ENCODE measurements at regions not wholly inside any gene's neighbourhood (a gene's known extent, or its start where the extent isn't known, plus 50 kb on each side); places are given as distances from the start of the nearest gene placed in this dataset.

- no peak for TF ChIP-seq EZH2 (IDR thresholded peaks at IDR 0.05; ENCODE audit: borderline replicate concordance, low read depth, low read length, severe bottlenecking)
- TF ChIP-seq CTCF (IDR thresholded peaks at IDR 0.05; ENCODE audit: borderline replicate concordance, extremely low read depth, low read length, poor library complexity, severe bottlenecking), result no peak
- no peaks in the 10 kb centered on the region for H3K79me2 ChIP-seq (ENCODE audit: insufficient read depth, low read length)
- H3K36me3 ChIP-seq (ENCODE audit: insufficient read depth, low read length), result no peaks in the 10 kb centered on the region
- no peak for ATAC-seq (ENCODE audit: insufficient read depth, low read depth)
- no peak overlapping the region for H2AFZ ChIP-seq (ENCODE audit: low read depth, low read length)
- peaks cover 7% of the 10 kb centered on the region for H3K9me3 ChIP-seq (ENCODE audit: insufficient read depth, low read length, severe bottlenecking)
- no peak overlapping the region for H3K27ac ChIP-seq (ENCODE audit: low read length)
- no peak overlapping the region for H3K4me2 ChIP-seq (ENCODE audit: insufficient read depth, low read length)
- H3K9ac ChIP-seq (ENCODE audit: low read depth, low read length), result no peak overlapping the region
- no peak overlapping the region for H3K4me3 ChIP-seq (ENCODE audit: low read depth in 1 of 2, low read length in 2 of 2)
- DNase-seq, result no peak
- no peaks in the 10 kb centered on the region for H3K4me1 ChIP-seq (ENCODE audit: insufficient read depth, low read length)
- H4K20me1 ChIP-seq (ENCODE audit: insufficient read depth, low read length), result no peaks in the 10 kb centered on the region
- peaks cover 3% of the 10 kb centered on the region for H3K27me3 ChIP-seq (ENCODE audit: insufficient read depth, low read length, poor library complexity)
Measured at GRCh38 chr3:70870576-70870975, 558.1 kb upstream of the MDFIC2 start.

GRCh38 chr3:70868561-70868960 lies 556.1 kb upstream of the MDFIC2 start:
- DNase-seq (no peak), ATAC-seq (ENCODE audit: insufficient read depth, low read depth) (no peak)
- TF ChIP-seq EZH2 (IDR thresholded peaks at IDR 0.05; ENCODE audit: borderline replicate concordance, low read depth, low read length, severe bottlenecking) (no peak), CTCF (IDR thresholded peaks at IDR 0.05; ENCODE audit: borderline replicate concordance, extremely low read depth, low read length, poor library complexity, severe bottlenecking) (no peak)
- H3K9me3 ChIP-seq (ENCODE audit: insufficient read depth, low read length, severe bottlenecking), result peaks cover 7% of the 10 kb centered on the region
- no peak overlapping the region for H3K9ac ChIP-seq (ENCODE audit: low read depth, low read length)
- no peak overlapping the region for H2AFZ ChIP-seq (ENCODE audit: low read depth, low read length)
- H3K4me1 ChIP-seq (ENCODE audit: insufficient read depth, low read length), result no peaks in the 10 kb centered on the region
- H3K36me3 ChIP-seq (ENCODE audit: insufficient read depth, low read length), result no peaks in the 10 kb centered on the region
- no peak overlapping the region for H3K4me2 ChIP-seq (ENCODE audit: insufficient read depth, low read length)
- no peaks in the 10 kb centered on the region for H3K27me3 ChIP-seq (ENCODE audit: insufficient read depth, low read length, poor library complexity)
- H3K79me2 ChIP-seq (ENCODE audit: insufficient read depth, low read length), result no peaks in the 10 kb centered on the region
- H3K4me3 ChIP-seq (ENCODE audit: low read depth in 1 of 2, low read length in 2 of 2), result no peak overlapping the region
- H4K20me1 ChIP-seq (ENCODE audit: insufficient read depth, low read length), result no peaks in the 10 kb centered on the region
- H3K27ac ChIP-seq (ENCODE audit: low read length), result no peak overlapping the region

- TF ChIP-seq CTCF (IDR thresholded peaks at IDR 0.05; ENCODE audit: borderline replicate concordance, extremely low read depth, low read length, poor library complexity, severe bottlenecking) (no peak), EZH2 (IDR thresholded peaks at IDR 0.05; ENCODE audit: borderline replicate concordance, low read depth, low read length, severe bottlenecking) (no peak)
- no peaks in the 10 kb centered on the region for H3K9me3 ChIP-seq (ENCODE audit: insufficient read depth, low read length, severe bottlenecking)
- no peaks in the 10 kb centered on the region for H4K20me1 ChIP-seq (ENCODE audit: insufficient read depth, low read length)
- no peak overlapping the region for H2AFZ ChIP-seq (ENCODE audit: low read depth, low read length)
- H3K4me2 ChIP-seq (ENCODE audit: insufficient read depth, low read length), result no peak overlapping the region
- no peaks in the 10 kb centered on the region for H3K4me1 ChIP-seq (ENCODE audit: insufficient read depth, low read length)
- no peaks in the 10 kb centered on the region for H3K79me2 ChIP-seq (ENCODE audit: insufficient read depth, low read length)
- no peak for DNase-seq
- H3K27ac ChIP-seq (ENCODE audit: low read length), result no peak overlapping the region
- no peaks in the 10 kb centered on the region for H3K27me3 ChIP-seq (ENCODE audit: insufficient read depth, low read length, poor library complexity)
- no peaks in the 10 kb centered on the region for H3K36me3 ChIP-seq (ENCODE audit: insufficient read depth, low read length)
- no peak for ATAC-seq (ENCODE audit: insufficient read depth, low read depth)
- no peak overlapping the region for H3K9ac ChIP-seq (ENCODE audit: low read depth, low read length)
- H3K4me3 ChIP-seq (ENCODE audit: low read depth in 1 of 2, low read length in 2 of 2), result no peak overlapping the region
Measured at GRCh38 chr3:70863049-70863448, 550.6 kb upstream of the MDFIC2 start.

- Histone ChIP-seq H3K9ac (ENCODE audit: low read depth, low read length) (no peak overlapping the region), H3K36me3 (ENCODE audit: insufficient read depth, low read length) (no peaks in the 10 kb centered on the region), H2AFZ (ENCODE audit: low read depth, low read length) (no peak overlapping the region)
Measured at GRCh38 chr3:70861855-70862254, 549.4 kb upstream of the MDFIC2 start.

More at GRCh38 chr3:70861855-70862254, 549.4 kb upstream of the MDFIC2 start:
- H3K9me3 ChIP-seq (ENCODE audit: insufficient read depth, low read length, severe bottlenecking), result no peaks in the 10 kb centered on the region
- DNase-seq (no peak), ATAC-seq (ENCODE audit: insufficient read depth, low read depth) (no peak)
- no peak overlapping the region for H3K4me2 ChIP-seq (ENCODE audit: insufficient read depth, low read length)
- H3K27ac ChIP-seq (ENCODE audit: low read length), result no peak overlapping the region
- H3K4me3 ChIP-seq (ENCODE audit: low read depth in 1 of 2, low read length in 2 of 2), result no peak overlapping the region
- H3K4me1 ChIP-seq (ENCODE audit: insufficient read depth, low read length), result no peaks in the 10 kb centered on the region
- no peaks in the 10 kb centered on the region for H3K79me2 ChIP-seq (ENCODE audit: insufficient read depth, low read length)
- no peak for TF ChIP-seq EZH2 (IDR thresholded peaks at IDR 0.05; ENCODE audit: borderline replicate concordance, low read depth, low read length, severe bottlenecking)
- TF ChIP-seq CTCF (IDR thresholded peaks at IDR 0.05; ENCODE audit: borderline replicate concordance, extremely low read depth, low read length, poor library complexity, severe bottlenecking), result no peak
- H3K27me3 ChIP-seq (ENCODE audit: insufficient read depth, low read length, poor library complexity), result no peaks in the 10 kb centered on the region
- H4K20me1 ChIP-seq (ENCODE audit: insufficient read depth, low read length), result no peaks in the 10 kb centered on the region
